Erythroblast (primary cell): ENCODE measurements at regions not wholly inside any gene's neighbourhood (a gene's known extent, or its start where the extent isn't known, plus 50 kb on each side); places are given as distances from the start of the nearest gene placed in this dataset.

Experiments used
- GATA1 ChIP-seq: IDR thresholded peaks from 2 replicates; pipeline ENCODE4 v1.6.1; 2011; ENCODE audit warnings: low read depth, mild to moderate bottlenecking, control low read depth, low read length, moderate library complexity
- POLR2A ChIP-seq: IDR thresholded peaks from 2 replicates; pipeline ENCODE4 v1.6.1; 2011; ENCODE audit warnings: mild to moderate bottlenecking, low read length

GRCh38 chr2:44061876-44062275 is 66.1 kb upstream of the LRPPRC start:
- TF ChIP-seq POLR2A, result no peak
- no peak for TF ChIP-seq GATA1
